ENCODE measurements at regions not wholly inside any gene's neighbourhood (a gene's known extent, or its start where the extent isn't known, plus 50 kb on each side); places are given as distances from the start of the nearest gene placed in this dataset.

DNA sequence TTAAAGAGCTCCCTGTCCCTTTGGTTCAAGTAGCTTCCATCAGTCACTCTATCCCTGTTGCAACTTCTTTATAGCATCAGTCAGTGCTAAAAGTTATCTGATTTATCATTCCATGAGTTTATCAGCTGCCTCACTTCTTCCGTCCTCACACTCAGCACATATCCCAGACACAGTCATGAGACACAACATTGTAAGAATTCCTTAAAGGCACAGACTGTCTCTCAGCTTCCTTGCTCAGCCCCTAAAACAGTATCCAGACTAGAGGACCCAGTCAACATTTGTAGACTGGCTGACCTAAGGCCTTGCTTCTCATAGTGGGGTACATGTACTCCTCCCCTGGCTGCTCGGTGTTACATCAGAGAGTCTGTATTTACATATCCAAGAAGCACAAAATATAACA, 164.9 kb upstream of the ADGRL2 start:
- no peak for TF ChIP-seq ZNF274 (IDR thresholded peaks at IDR 0.05; ENCODE audit: low read depth, low read length)
- TF ChIP-seq SUZ12 (IDR thresholded peaks at IDR 0.05; ENCODE audit: extremely low read depth, insufficient read depth, insufficient read length), result no peak
